H9 (cell line): ENCODE measurements at regions not wholly inside any gene's neighbourhood (a gene's known extent, or its start where the extent isn't known, plus 50 kb on each side); places are given as distances from the start of the nearest gene placed in this dataset.
A peak's percentile ranks its signal among the peaks of the same experiment; 100 is the strongest.

ENCODE experiments used
- DNase-seq: peaks from one replicate; pipeline ENCODE4 v3.0.0-alpha.2; 2017
- H2AFZ ChIP-seq: one replicate; pipeline ENCODE4 v1.6.1; 2013; ENCODE audit warnings: mild to moderate bottlenecking, low read length, control low read depth, moderate library complexity
- H2AK5ac ChIP-seq: 2 replicates; pipeline ENCODE4 v1.6.1; 2013; ENCODE audit warnings: low read length, control low read depth, mixed read lengths; ENCODE audit not compliant: insufficient read length
- H2BK120ac ChIP-seq: one replicate; pipeline ENCODE4 v1.6.1; 2013; ENCODE audit warnings: low read depth, mild to moderate bottlenecking, low read length, control low read depth, inconsistent platforms; ENCODE audit not compliant: poor library complexity, severe bottlenecking
- H2BK12ac ChIP-seq: 2 replicates; pipeline ENCODE4 v1.6.1; 2013; ENCODE audit warnings: low read length, control low read depth, mixed read lengths, low read depth; ENCODE audit not compliant: insufficient read length
- H2BK15ac ChIP-seq: 2 replicates; pipeline ENCODE4 v1.6.1; 2013; ENCODE audit warnings: low read depth, low read length, control low read depth
- H2BK20ac ChIP-seq: one replicate; pipeline ENCODE4 v1.6.1; 2013; ENCODE audit warnings: low read depth, mild to moderate bottlenecking, low read length, control low read depth, inconsistent platforms; ENCODE audit not compliant: poor library complexity, severe bottlenecking
- H2BK5ac ChIP-seq: 2 replicates; pipeline ENCODE4 v1.6.1; 2013; ENCODE audit warnings: low read length, control low read depth, mixed read lengths; ENCODE audit not compliant: insufficient read length
- H3K14ac ChIP-seq: 2 replicates; pipeline ENCODE4 v1.6.1; 2013; ENCODE audit warnings: low read length, control low read depth; ENCODE audit not compliant: insufficient read depth
- H3K18ac ChIP-seq: 2 replicates; pipeline ENCODE4 v1.6.1; 2013; ENCODE audit warnings: low read depth, mild to moderate bottlenecking, mixed read lengths, low read length, control low read depth; ENCODE audit not compliant: insufficient read length
- H3K23ac ChIP-seq: 2 replicates; pipeline ENCODE4 v1.6.1; 2013; ENCODE audit warnings: low read length, control low read depth, mixed read lengths, low read depth; ENCODE audit not compliant: insufficient read length
- H3K23me2 ChIP-seq: 2 replicates; pipeline ENCODE4 v1.6.1; 2013; ENCODE audit warnings: low read depth, mild to moderate bottlenecking, mixed read lengths, low read length, control low read depth; ENCODE audit not compliant: insufficient read length, poor library complexity, severe bottlenecking
- H3K27ac ChIP-seq: 2 replicates; pipeline ENCODE4 v1.5.1; 2013; ENCODE audit warnings: low read length, control low read depth, mixed read lengths, low read depth; ENCODE audit not compliant: insufficient read length
- H3K27me3 ChIP-seq: 2 replicates; pipeline ENCODE4 v1.6.1; 2013; ENCODE audit warnings: low read length, control low read depth, inconsistent platforms; ENCODE audit not compliant: insufficient read depth
- H3K4ac ChIP-seq: 2 replicates; pipeline ENCODE4 v1.6.1; 2013; ENCODE audit warnings: low read depth, mild to moderate bottlenecking, control low read depth, inconsistent platforms, low read length, moderate library complexity
- H3K4me1 ChIP-seq: 2 replicates; pipeline ENCODE4 v1.6.1; 2013; ENCODE audit warnings: low read length, control low read depth, inconsistent platforms; ENCODE audit not compliant: insufficient read depth
- H3K4me2 ChIP-seq: 2 replicates; pipeline ENCODE4 v1.6.1; 2013; ENCODE audit warnings: low read length, control low read depth, mixed read lengths; ENCODE audit not compliant: insufficient read length, insufficient read depth
- H3K56ac ChIP-seq: 2 replicates; pipeline ENCODE4 v1.6.1; 2013; ENCODE audit warnings: low read depth, mild to moderate bottlenecking, mixed read lengths, low read length, control low read depth; ENCODE audit not compliant: insufficient read length
- H3K79me1 ChIP-seq: 2 replicates; pipeline ENCODE4 v1.6.1; 2013; ENCODE audit warnings: low read depth, mild to moderate bottlenecking, moderate library complexity, low read length, control low read depth, inconsistent platforms; ENCODE audit not compliant: insufficient read depth, poor library complexity, severe bottlenecking
- H3K79me2 ChIP-seq: 2 replicates; pipeline ENCODE4 v1.6.1; 2013; ENCODE audit warnings: low read length, control low read depth, inconsistent platforms; ENCODE audit not compliant: insufficient read depth
- H3K9ac ChIP-seq: 2 replicates; pipeline ENCODE4 v1.6.1; 2013; ENCODE audit warnings: low read length, control low read depth, mixed read lengths; ENCODE audit not compliant: insufficient read length; ENCODE audit errors: extremely low read depth
- H3K9me3 ChIP-seq: one replicate; pipeline ENCODE4 v1.6.1; 2013; ENCODE audit warnings: low read depth, low read length, inconsistent platforms; ENCODE audit not compliant: control insufficient read depth
- H3T11ph ChIP-seq: one replicate; pipeline ENCODE4 v1.6.1; 2013; ENCODE audit warnings: mild to moderate bottlenecking, low read length, control low read depth, inconsistent platforms
- H4K20me1 ChIP-seq: one replicate; pipeline ENCODE4 v1.6.1; 2013; ENCODE audit not compliant: control insufficient read depth, insufficient read length, insufficient read depth
- H4K5ac ChIP-seq: 2 replicates; pipeline ENCODE4 v1.6.1; 2013; ENCODE audit warnings: low read depth, mild to moderate bottlenecking, mixed read lengths, low read length, control low read depth; ENCODE audit not compliant: insufficient read length
- H4K8ac ChIP-seq: replicated peaks from 2 replicates; pipeline ENCODE4 v1.6.1; 2013; ENCODE audit warnings: low read length, control low read depth, mixed read lengths, low read depth; ENCODE audit not compliant: insufficient read length
- H4K91ac ChIP-seq: 2 replicates; pipeline ENCODE4 v1.6.1; 2013; ENCODE audit warnings: low read depth, mild to moderate bottlenecking, moderate library complexity, mixed read lengths, low read length, control low read depth; ENCODE audit not compliant: insufficient read length
- H3K27ac Mint-ChIP-seq, 3 experiments: 2 replicates in 2 of 3; 3 replicates in 1 of 3; pipeline ENCODE4 v1.8.0; 2020 to 2021; ENCODE audit warnings: mixed read lengths in 3 of 3, mild to moderate bottlenecking in 1 of 3, moderate library complexity in 1 of 3
- H3K27me3 Mint-ChIP-seq: 2 replicates; pipeline ENCODE4 v1.8.0; 2021; ENCODE audit warnings: low read depth, mild to moderate bottlenecking, moderate library complexity, mixed read lengths
- H3K36me3 Mint-ChIP-seq, 3 experiments: 2 replicates in 2 of 3; 3 replicates in 1 of 3; pipeline ENCODE4 v1.8.0; 2020 to 2021; ENCODE audit warnings: low read depth in 3 of 3, mixed read lengths in 3 of 3; ENCODE audit not compliant: insufficient read depth in 1 of 3
- H3K4me1 Mint-ChIP-seq, 2 experiments: 2 replicates each; pipeline ENCODE4 v1.8.0; 2020; ENCODE audit warnings: mixed read lengths in 2 of 2
- H3K4me3 Mint-ChIP-seq, 2 experiments: 2 replicates in 1 of 2; 3 replicates in 1 of 2; pipeline ENCODE4 v1.8.0; 2020 to 2021; ENCODE audit warnings: mild to moderate bottlenecking in 2 of 2, mixed read lengths in 2 of 2, moderate library complexity in 1 of 2
- H3K9me3 Mint-ChIP-seq, 2 experiments: 2 replicates in 1 of 2; 3 replicates in 1 of 2; pipeline ENCODE4 v1.8.0; 2020; ENCODE audit warnings: mild to moderate bottlenecking in 2 of 2, mixed read lengths in 2 of 2, moderate library complexity in 1 of 2
- CTCF ChIP-seq: fragments of 200-600 bp; sonication (generic); conservative IDR thresholded peaks from 3 replicates; pipeline ENCODE4 v1.8.0; 2021; ENCODE audit warnings: antibody characterized with exemption, mild to moderate bottlenecking
- WGBS: extraction: QIAGEN DNeasy Blood & Tissue Kit; methylation state at CpG from one replicate; pipeline ENCODE4 v1.1.7; 2013; ENCODE audit warnings: missing lambda C conversion rate, low lambda C conversion rate, mixed read lengths; ENCODE audit not compliant: insufficient read length; ENCODE audit errors: extremely low coverage; 5-methylcytosine and 5-hydroxymethylcytosine counted together

- no peak overlapping the region for H4K8ac ChIP-seq
- WGBS, result no CpG with 5 or more reads among the region's 4 CpGs
- H3K56ac ChIP-seq, result no peak overlapping the region
- no peak overlapping the region for H3T11ph ChIP-seq
- no peak for TF ChIP-seq CTCF
- no peaks in the 10 kb centered on the region for H4K20me1 ChIP-seq
- H3K4me1 ChIP-seq, result peaks cover 7% of the 10 kb centered on the region; the same call in 1 of the 2 replicates
- H3K14ac ChIP-seq, result no peak overlapping the region
- no peaks in the 10 kb centered on the region for H3K9me3 ChIP-seq
- no peak overlapping the region for H4K5ac ChIP-seq
- H3K27ac ChIP-seq, result no peak overlapping the region
- H3K18ac ChIP-seq, result no peak overlapping the region
- peaks cover 34 to 38% of the 10 kb centered on the region in 2 experiments for H3K4me1 Mint-ChIP-seq
- no peak overlapping the region for H2AFZ ChIP-seq
- H3K79me2 ChIP-seq, result no peaks in the 10 kb centered on the region
- no peak overlapping the region for H2BK12ac ChIP-seq
- H3K4me2 ChIP-seq, result no peak overlapping the region
- no peaks in the 10 kb centered on the region for H3K23me2 ChIP-seq
- H2AK5ac ChIP-seq, result no peak overlapping the region
- no peak overlapping the region for H2BK5ac ChIP-seq
- no peak overlapping the region for H2BK20ac ChIP-seq
- no peak for DNase-seq
- no peaks in the 10 kb centered on the region for H3K9me3 Mint-ChIP-seq
- H3K4me3 Mint-ChIP-seq, result no peak overlapping the region
- H2BK15ac ChIP-seq, result no peak overlapping the region
- no peaks in the 10 kb centered on the region; the same call in 1 of the 2 replicates for H3K27me3 Mint-ChIP-seq
- no peak overlapping the region for H3K4ac ChIP-seq
- no peak overlapping the region for H2BK120ac ChIP-seq
- H4K91ac ChIP-seq, result no peak overlapping the region
- no peak overlapping the region for H3K23ac ChIP-seq
- H3K36me3 Mint-ChIP-seq, result no peaks in the 10 kb centered on the region
- no peaks in the 10 kb centered on the region for H3K27me3 ChIP-seq
- H3K79me1 ChIP-seq, result no peaks in the 10 kb centered on the region
- H3K9ac ChIP-seq, result no peak overlapping the region
- H3K27ac Mint-ChIP-seq, result 0 out of 7 replicates have a peak overlapping the region, but pooled peaks of 1 of the 3 experiments have one; percentile 24
These were observed 696.7 kb downstream of the PTPRU start for GRCh38 chr1:29933067-29933466.
